ENCODE measurements at regions not wholly inside any gene's neighbourhood (a gene's known extent, or its start where the extent isn't known, plus 50 kb on each side); places are given as distances from the start of the nearest gene placed in this dataset.

DNA sequence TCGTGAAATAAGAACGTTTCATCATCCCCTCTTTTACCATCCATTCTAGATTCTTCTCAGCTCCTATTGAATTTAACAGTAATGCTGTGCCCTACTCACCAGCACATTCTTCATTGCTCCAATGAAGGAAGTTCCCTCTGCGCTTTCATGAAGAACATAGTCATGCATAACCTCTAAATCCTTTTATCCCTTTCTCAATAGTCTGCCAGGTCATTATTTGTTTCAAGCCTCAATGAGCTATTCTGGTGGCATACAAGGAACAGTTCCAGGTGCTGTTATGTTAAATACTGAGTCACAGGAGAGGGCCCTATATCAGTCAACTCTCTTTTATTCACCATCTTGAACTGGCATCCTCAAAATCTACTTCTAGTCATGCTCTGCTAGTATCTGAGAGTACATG, 381.0 kb downstream of the GPATCH2 start:
- H4K91ac ChIP-seq (ENCODE audit: insufficient read depth, low read depth, low read length), result no peak overlapping the region
- H3K27me3 ChIP-seq (ENCODE audit: control insufficient read depth, insufficient read depth, low read length), result no peaks in the 10 kb centered on the region
- H3K4me2 ChIP-seq (ENCODE audit: low read depth, low read length), result no peak overlapping the region
- no peak overlapping the region for H4K5ac ChIP-seq (ENCODE audit: low read depth, low read length)
- no peak overlapping the region for H2BK5ac ChIP-seq (ENCODE audit: low read depth, low read length, poor library complexity, severe bottlenecking)
- H3K27ac ChIP-seq (ENCODE audit: insufficient read depth, low read length), result no peak overlapping the region
- in situ Hi-C loops (cut with MboI; ENCODE audit: low sequenced_read_pairs), result no loop called here
- H3K9me3 ChIP-seq (ENCODE audit: control insufficient read depth, insufficient read depth, low read length), result no peaks in the 10 kb centered on the region
- ChIA-PET POLR2A (ENCODE audit: unreplicated experiment) (no interaction called here), CTCF (no interaction called here)
- H2AK5ac ChIP-seq (ENCODE audit: low read depth, low read length), result no peak overlapping the region
- no peak overlapping the region for H3K56ac ChIP-seq (ENCODE audit: extremely low read depth, insufficient read depth, low read length)
- H3K4me3 ChIP-seq (ENCODE audit: insufficient read depth, low read depth, low read length), result no peak overlapping the region
- H3K18ac ChIP-seq (ENCODE audit: low read depth, low read length), result no peak overlapping the region
- no peaks in the 10 kb centered on the region for H3K9me1 ChIP-seq (ENCODE audit: insufficient read depth, low read length)
- no peaks in the 10 kb centered on the region for H3K79me1 ChIP-seq (ENCODE audit: low read depth in 1 of 2, low read length in 2 of 2)
- no peak overlapping the region for H3K23ac ChIP-seq (ENCODE audit: low read depth, low read length)
- H2BK20ac ChIP-seq (ENCODE audit: low read depth, low read length), result no peak overlapping the region
- ATAC-seq (ENCODE audit: low read depth) (no peak), DNase-seq (no peak)
- H4K8ac ChIP-seq (ENCODE audit: low read depth in 2 of 2, low read length in 2 of 2), result no peak overlapping the region
- no peak overlapping the region for H3K14ac ChIP-seq (replicated peaks; ENCODE audit: low read depth, low read length)
- no peaks in the 10 kb centered on the region for H4K20me1 ChIP-seq (ENCODE audit: insufficient read depth, low read length)
- H3K9ac ChIP-seq (ENCODE audit: low read depth, low read length), result no peak overlapping the region
- TF ChIP-seq CHD1 (IDR thresholded peaks at IDR 0.05; ENCODE audit: low read depth, low read length) (no peak), MAZ (IDR thresholded peaks at IDR 0.05; ENCODE audit: borderline replicate concordance, low read depth, low read length) (no peak), FOS (IDR thresholded peaks at IDR 0.05; ENCODE audit: low read depth, low read length) (no peak), MAFK (IDR thresholded peaks at IDR 0.05; ENCODE audit: low read depth, low read length) (no peak), BHLHE40 (IDR thresholded peaks at IDR 0.05; ENCODE audit: low read depth, low read length) (no peak), CEBPB (IDR thresholded peaks at IDR 0.05; ENCODE audit: low read depth, low read length) (no peak), SMC3 (IDR thresholded peaks at IDR 0.05; ENCODE audit: low read depth, low read length) (no peak), MXI1 (IDR thresholded peaks at IDR 0.05; ENCODE audit: borderline replicate concordance, low read depth, low read length) (no peak), RAD21 (IDR thresholded peaks at IDR 0.05; ENCODE audit: low read length) (no peak), USF2 (IDR thresholded peaks at IDR 0.05; ENCODE audit: low read depth, low read length) (no peak), NFE2L2 (IDR thresholded peaks at IDR 0.05; ENCODE audit: low read depth, low read length) (no peak), POLR2A (IDR thresholded peaks at IDR 0.05; ENCODE audit: low read depth, low read length) (no peak)
- TF ChIP-seq, protein P1, sequence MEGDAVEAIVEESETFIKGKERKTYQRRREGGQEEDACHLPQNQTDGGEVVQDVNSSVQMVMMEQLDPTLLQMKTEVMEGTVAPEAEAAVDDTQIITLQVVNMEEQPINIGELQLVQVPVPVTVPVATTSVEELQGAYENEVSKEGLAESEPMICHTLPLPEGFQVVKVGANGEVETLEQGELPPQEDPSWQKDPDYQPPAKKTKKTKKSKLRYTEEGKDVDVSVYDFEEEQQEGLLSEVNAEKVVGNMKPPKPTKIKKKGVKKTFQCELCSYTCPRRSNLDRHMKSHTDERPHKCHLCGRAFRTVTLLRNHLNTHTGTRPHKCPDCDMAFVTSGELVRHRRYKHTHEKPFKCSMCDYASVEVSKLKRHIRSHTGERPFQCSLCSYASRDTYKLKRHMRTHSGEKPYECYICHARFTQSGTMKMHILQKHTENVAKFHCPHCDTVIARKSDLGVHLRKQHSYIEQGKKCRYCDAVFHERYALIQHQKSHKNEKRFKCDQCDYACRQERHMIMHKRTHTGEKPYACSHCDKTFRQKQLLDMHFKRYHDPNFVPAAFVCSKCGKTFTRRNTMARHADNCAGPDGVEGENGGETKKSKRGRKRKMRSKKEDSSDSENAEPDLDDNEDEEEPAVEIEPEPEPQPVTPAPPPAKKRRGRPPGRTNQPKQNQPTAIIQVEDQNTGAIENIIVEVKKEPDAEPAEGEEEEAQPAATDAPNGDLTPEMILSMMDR (conservative IDR thresholded peaks at IDR 0.05; ENCODE audit: low read depth, low read length), result no peak
- no TSS peak for BruUV-seq (replicated peaks)
- no peak overlapping the region for H2AK9ac ChIP-seq (replicated peaks; ENCODE audit: low read depth, low read length, poor library complexity)
- no peak overlapping the region for H3K4ac ChIP-seq (ENCODE audit: low read depth, low read length)
- no peak overlapping the region for H2BK120ac ChIP-seq (ENCODE audit: low read depth, low read length)
- no peak overlapping the region for H2AFZ ChIP-seq (replicated peaks; ENCODE audit: low read length, poor library complexity)
- 80% methylated on average over 1 of the region's 3 CpGs; no CpG with 5 or more reads in 1 of the 2 experiments for WGBS, 2 experiments (ENCODE audit: extremely low coverage in 2 of 2, insufficient read length in 1 of 2)
- H3K4me1 ChIP-seq (ENCODE audit: control insufficient read depth, insufficient read depth, low read length), result no peaks in the 10 kb centered on the region
- no peaks in the 10 kb centered on the region for H3K36me3 ChIP-seq (ENCODE audit: control insufficient read depth, insufficient read depth, low read length)
- no peak overlapping the region for H2BK15ac ChIP-seq (ENCODE audit: low read depth, low read length)
- intact Hi-C loops (cut with micrococcal nuclease), result no loop called here
- dilution Hi-C loops (cut with HindIII; ENCODE audit: low sequenced_read_pairs, unreplicated experiment), result no loop called here

All from IMR-90 (cell line).